K562 (cell line): ENCODE measurements at regions not wholly inside any gene's neighbourhood (a gene's known extent, or its start where the extent isn't known, plus 50 kb on each side); places are given as distances from the start of the nearest gene placed in this dataset.

Experiments used
- ATAC-seq: fragments of 200-7000 bp; cut with Tn5 transposase; 3 replicates; pipeline ENCODE4 v1.9.1; 2020; ENCODE audit warnings: moderate library complexity
- BruUV-seq: library from RNA; stranded (reverse); fragments of 400-500 nt; replicated peaks from 2 replicates; lab custom pipeline; 2021; lab: Mats Ljungman, UMichigan
- CTCF ChIA-PET: fragments of 300-600 bp; formaldehyde crosslinking; extraction: SDS; loops from one replicate; lab custom pipeline; 2021; ENCODE audit warnings: low intra/inter-chr PET ratio; lab: Yijun Ruan, JAX
- POLR2A ChIA-PET: fragments of 300-600, 350-650 bp; sonication (Branson Sonifier 250); formaldehyde crosslinking; extraction: SDS; loops from one replicate; lab custom pipeline; 2021; ENCODE audit warnings: antibody characterized with exemption, inconsistent platforms; lab: Yijun Ruan, JAX
- DNase-seq, 4 experiments: peaks; one replicate each; pipeline versions ENCODE4 v3.0.0 to v3.0.0-alpha.2; 2011 to 2018; ENCODE audit warnings: low spot score in 3 of 4, mixed read lengths in 3 of 4; ENCODE audit errors: extremely low read depth in 1 of 4
- FAIRE-seq: peaks from 2 replicates; lab custom pipeline; 2011; peaks lifted over from hg19 to GRCh38; lab: Jason Lieb, UNC
- H2AFZ ChIP-seq: 2 replicates; pipeline ENCODE4 v1.6.0; 2011; ENCODE audit warnings: low read depth, low read length, control low read depth, inconsistent platforms
- H3K27ac ChIP-seq: fragments of 200-600 bp; 3 replicates; pipeline ENCODE4 v1.8.0; 2011; ENCODE audit warnings: low read depth, mild to moderate bottlenecking, control low read depth, inconsistent platforms, low read length, moderate library complexity, mixed read lengths; ENCODE audit errors: extremely low read depth
- H3K27me3 ChIP-seq, 2 experiments: fragments of 300-600 bp in 1 of 2; 2 replicates in 1 of 2; 3 replicates in 1 of 2; pipeline versions ENCODE4 v1.6.0 to v1.8.0; 2011; ENCODE audit warnings: inconsistent platforms in 2 of 2, low read length in 2 of 2, mild to moderate bottlenecking in 1 of 2, mixed read lengths in 1 of 2, moderate library complexity in 1 of 2; ENCODE audit not compliant: control insufficient read depth in 2 of 2, insufficient read depth in 2 of 2
- H3K36me3 ChIP-seq: fragments of 300-600 bp; 3 replicates; pipeline ENCODE4 v1.8.0; 2011; ENCODE audit warnings: mild to moderate bottlenecking, low read length, inconsistent platforms; ENCODE audit not compliant: control insufficient read depth, insufficient read depth
- H3K4me1 ChIP-seq, 2 experiments: fragments of 200-600 bp in 1 of 2; replicated peaks in 1 of 2; 2 replicates in 1 of 2; 3 replicates in 1 of 2; pipeline versions ENCODE4 v1.5.1 to v1.8.0; 2011; ENCODE audit warnings: inconsistent platforms in 2 of 2, low read length in 2 of 2, mild to moderate bottlenecking in 1 of 2, mixed read lengths in 1 of 2, moderate library complexity in 1 of 2; ENCODE audit not compliant: control insufficient read depth in 2 of 2, insufficient read depth in 2 of 2
- H3K4me2 ChIP-seq: 2 replicates; pipeline ENCODE4 v1.6.1; 2011; ENCODE audit warnings: low read length, control low read depth, inconsistent platforms, mixed read lengths; ENCODE audit not compliant: insufficient read depth
- H3K4me3 ChIP-seq: fragments of 200-600 bp; sonication (generic), shearing (Covaris generic); 2 replicates; pipeline ENCODE4 v1.5.1; 2016; ENCODE audit warnings: control low read depth, inconsistent platforms
- H3K79me2 ChIP-seq: fragments of 200-600 bp; 3 replicates; pipeline ENCODE4 v1.8.0; 2011; ENCODE audit warnings: low read length, inconsistent platforms; ENCODE audit not compliant: control insufficient read depth, insufficient read depth
- H3K9ac ChIP-seq, 2 experiments: 2 replicates each; pipeline versions ENCODE4 v1.6.0 to v1.6.1; 2011; ENCODE audit warnings: low read depth in 2 of 2, low read length in 2 of 2, control low read depth in 1 of 2, inconsistent platforms in 1 of 2, mild to moderate bottlenecking in 1 of 2, mixed read lengths in 1 of 2; ENCODE audit not compliant: insufficient read depth in 1 of 2
- H3K9me1 ChIP-seq: one replicate; pipeline ENCODE4 v1.6.0; 2011; ENCODE audit warnings: inconsistent platforms, mild to moderate bottlenecking, low read length, moderate library complexity; ENCODE audit not compliant: control insufficient read depth, insufficient read depth
- H3K9me3 ChIP-seq: replicated peaks from 2 replicates; pipeline ENCODE4 v1.5.1; 2011; ENCODE audit warnings: low read depth, low read length, inconsistent platforms; ENCODE audit not compliant: control insufficient read depth, insufficient read depth
- H4K20me1 ChIP-seq: replicated peaks from 2 replicates; pipeline ENCODE4 v1.6.1; 2011; ENCODE audit warnings: low read length, inconsistent platforms, mixed read lengths; ENCODE audit not compliant: control insufficient read depth, insufficient read depth
- CBFB ChIP-seq: sonication (generic); formaldehyde crosslinking; IDR thresholded peaks from 2 replicates; pipeline ENCODE4 v1.4.0; 2020; ENCODE audit warnings: mild to moderate bottlenecking, missing genetic modification reagents
- CBX5 ChIP-seq: IDR thresholded peaks from 2 replicates; pipeline ENCODE4 v1.6.1; 2014; ENCODE audit warnings: low read depth, borderline replicate concordance
- CREBBP ChIP-seq: IDR thresholded peaks from one replicate; pipeline ENCODE4 v1.6.1; 2012; ENCODE audit warnings: low read depth, mild to moderate bottlenecking, control low read depth, inconsistent platforms, low read length
- FOSL1 ChIP-seq: fragments of 200-800 bp; sonication (Bioruptor generic); conservative IDR thresholded peaks from 2 replicates; pipeline ENCODE4 v1.6.1; 2016; ENCODE audit warnings: missing genetic modification characterization, missing compliant biosample characterization
- GABPA ChIP-seq: fragments of 200-800 bp; sonication (Bioruptor generic); conservative IDR thresholded peaks from 2 replicates; pipeline ENCODE4 v1.6.1; 2016; ENCODE audit warnings: low read depth, missing genetic modification characterization, missing compliant biosample characterization
- HDAC6 ChIP-seq: IDR thresholded peaks from 2 replicates; pipeline ENCODE4 v1.6.1; 2012; ENCODE audit warnings: low read depth, mild to moderate bottlenecking, control low read depth, inconsistent platforms, low read length, moderate library complexity
- IFI16 ChIP-seq: fragments of 250-450 bp; sonication (Bioruptor Pico); IDR thresholded peaks from 2 replicates; pipeline ENCODE4 v2.1.2; 2022; ENCODE audit warnings: mild to moderate bottlenecking, inconsistent platforms
- KAT7 ChIP-seq: sonication (generic); formaldehyde crosslinking; IDR thresholded peaks from 2 replicates; pipeline ENCODE4 v1.8.0; 2022; ENCODE audit warnings: missing genetic modification reagents, mild to moderate bottlenecking, borderline replicate concordance
- KDM4B ChIP-seq, 2 experiments: fragments of 450-650 bp in 1 of 2; sonication (generic) in 1 of 2; IDR thresholded peaks; 2 replicates each; pipeline ENCODE4 v1.6.1; 2016 to 2017; ENCODE audit warnings: borderline replicate concordance in 2 of 2, antibody characterized with exemption in 1 of 2, low read depth in 1 of 2, mild to moderate bottlenecking in 1 of 2
- LCOR ChIP-seq: sonication (generic); formaldehyde crosslinking; IDR thresholded peaks from 2 replicates; pipeline ENCODE4 v1.8.0; 2022; ENCODE audit warnings: mild to moderate bottlenecking, missing genetic modification reagents
- MXI1 ChIP-seq: IDR thresholded peaks from 2 replicates; pipeline ENCODE4 v1.6.1; 2011; ENCODE audit warnings: low read depth, mild to moderate bottlenecking, improper control_type of control experiment, low read length
- NFXL1 ChIP-seq: fragments of 450-650 bp; formaldehyde crosslinking; IDR thresholded peaks from 2 replicates; pipeline ENCODE4 v1.4.0; 2021; ENCODE audit warnings: mild to moderate bottlenecking
- NR3C1 ChIP-seq: sonication (generic); formaldehyde crosslinking; IDR thresholded peaks from 2 replicates; pipeline ENCODE4 v1.8.1; 2022; ENCODE audit warnings: missing genetic modification reagents
- RFX7 ChIP-seq: fragments of 250-450 bp; sonication (Bioruptor Pico); IDR thresholded peaks from 2 replicates; pipeline ENCODE4 v1.5.1; 2021; ENCODE audit warnings: mild to moderate bottlenecking
- SPI1 ChIP-seq: IDR thresholded peaks from 2 replicates; pipeline ENCODE4 v1.6.1; 2011; ENCODE audit warnings: low read depth, low read length, control low read depth, borderline replicate concordance
- TAF1 ChIP-seq: IDR thresholded peaks from 2 replicates; pipeline ENCODE4 v1.6.1; 2011; ENCODE audit warnings: mild to moderate bottlenecking, low read length, moderate library complexity; ENCODE audit not compliant: insufficient read depth, control insufficient read depth, severe bottlenecking; ENCODE audit errors: extremely low read depth
- ZBTB11 ChIP-seq, 3 experiments: fragments of 200-800 bp in 1 of 3; fragments of 250-450 bp in 1 of 3; fragments of 450-650 bp in 1 of 3; sonication (Bioruptor Pico) in 1 of 3; sonication (Bioruptor generic) in 1 of 3; formaldehyde crosslinking in 1 of 3; IDR thresholded peaks; 2 replicates each; pipeline versions ENCODE4 v1.6.1 to v1.8.0; 2016 to 2022; ENCODE audit warnings: mild to moderate bottlenecking in 2 of 3, missing genetic modification characterization in 2 of 3, missing compliant biosample characterization in 1 of 3, moderate library complexity in 1 of 3
- ZBTB17 ChIP-seq: fragments of 450-650 bp; formaldehyde crosslinking; IDR thresholded peaks from 2 replicates; pipeline ENCODE4 v1.4.0; 2020; ENCODE audit warnings: mild to moderate bottlenecking
- ZBTB8A ChIP-seq: fragments of 450-650 bp; IDR thresholded peaks from 2 replicates; pipeline ENCODE4 v1.6.1; 2018; ENCODE audit warnings: mild to moderate bottlenecking, moderate library complexity; ENCODE audit not compliant: partially characterized antibody
- ZNF124 ChIP-seq: sonication (generic); formaldehyde crosslinking; IDR thresholded peaks from 2 replicates; pipeline ENCODE4 v1.8.1; 2022; ENCODE audit warnings: missing genetic modification reagents
- ZNF24 ChIP-seq: fragments of 450-650 bp; IDR thresholded peaks from 2 replicates; pipeline ENCODE4 v1.6.1; 2016
- ZNF253 ChIP-seq: fragments of 250-450 bp; sonication (Bioruptor Pico); conservative IDR thresholded peaks from 2 replicates; pipeline ENCODE4 v1.6.1; 2021; ENCODE audit warnings: mild to moderate bottlenecking
- ZNF3 ChIP-seq: fragments of 250-450 bp; sonication (Bioruptor Pico); IDR thresholded peaks from 2 replicates; pipeline ENCODE4 v1.5.0; 2021; ENCODE audit warnings: mild to moderate bottlenecking, moderate library complexity
- WGBS: fragments of 100-300 bp; shearing (Covaris generic); methylation state at CpG from one replicate; pipeline ENCODE4 v1.1.6; 2016; ENCODE audit warnings: low coverage, mixed read lengths; ENCODE audit not compliant: insufficient coverage; ENCODE audit errors: missing lambda C conversion rate; 5-methylcytosine and 5-hydroxymethylcytosine counted together
- in situ Hi-C: fragments of 300-500 bp; cut with MboI; formaldehyde crosslinking; loops from 4 replicates; pipeline ENCODE4 v1.15.0; 2018; ENCODE audit warnings: inconsistent platforms, mixed read lengths
- intact Hi-C: fragments of 100-400 bp; cut with micrococcal nuclease; formaldehyde crosslinking; loops from 2 replicates; pipeline ENCODE4 v1.14.2; 2022

- TF ChIP-seq KAT7 (CRISPR knock-in tag) (no peak), ZNF3 (CRISPR knock-in tag) (no peak), ZNF253 (CRISPR knock-in tag) (no peak), ZNF124 (no peak), SPI1 (no peak), ZNF24 (no peak)
These were observed 646.7 kb downstream of the PDHA2 start (continued) for GRCh38 chr4:96486563-96486962.

- Histone ChIP-seq H3K27ac (no peak overlapping the region), H3K9ac (no peak overlapping the region), H3K36me3 (no peaks in the 10 kb centered on the region), H3K79me2 (no peaks in the 10 kb centered on the region), H3K4me2 (no peak overlapping the region), H3K4me3 (no peak overlapping the region), H3K27me3 (no peaks in the 10 kb centered on the region), H3K9me3 (no peaks in the 10 kb centered on the region), H2AFZ (no peak overlapping the region), H3K9me1 (no peaks in the 10 kb centered on the region), H4K20me1 (no peaks in the 10 kb centered on the region), H3K4me1 (no peaks in the 10 kb centered on the region)
- 0% methylated on average over 2 of the region's 2 CpGs for WGBS
- BruUV-seq, result no TSS peak
- ATAC-seq (no peak), FAIRE-seq (no peak), DNase-seq (no peak)
- CTCF ChIA-PET, result no interaction called here
- POLR2A ChIA-PET, result no interaction called here
- in situ Hi-C loops (no loop called here), intact Hi-C loops (no loop called here)
- TF ChIP-seq NR3C1 (CRISPR knock-in tag), result no peak
- TF ChIP-seq LCOR (CRISPR knock-in tag), result no peak
- no peak for TF ChIP-seq FOSL1 (tag)
- no peak for TF ChIP-seq CBFB (CRISPR knock-in tag)
- TF ChIP-seq CREBBP, result no peak
- TF ChIP-seq RFX7 (CRISPR knock-in tag), result no peak
- no peak for TF ChIP-seq MXI1
- no peak for TF ChIP-seq ZBTB8A
- no peak for TF ChIP-seq GABPA (tag)
- TF ChIP-seq HDAC6, result no peak
- TF ChIP-seq CBX5, result no peak
- TF ChIP-seq NFXL1 (CRISPR knock-in tag), result no peak
- no peak for TF ChIP-seq KDM4B (IDR thresholded peaks at IDR 0.05; ENCODE audit: borderline replicate concordance in 2 of 2, low read depth in 1 of 2)
- no peak for TF ChIP-seq IFI16
- TF ChIP-seq TAF1, result no peak
- TF ChIP-seq ZBTB11 (CRISPR knock-in tag; IDR thresholded peaks at IDR 0.05), result no peak
- TF ChIP-seq ZBTB17 (CRISPR knock-in tag), result no peak
These were observed 657.7 kb downstream of the PDHA2 start for GRCh38 chr4:96497621-96498020.
